GM21423 (cell line): ENCODE measurements at regions not wholly inside any gene's neighbourhood (a gene's known extent, or its start where the extent isn't known, plus 50 kb on each side); places are given as distances from the start of the nearest gene placed in this dataset.

Experiments used
- ATAC-seq: cut with Tn5 transposase; IDR thresholded peaks from one replicate; pipeline ENCODE4 v1.9.1; 2021; ENCODE audit warnings: mild to moderate bottlenecking, moderate library complexity; ENCODE audit not compliant: unreplicated experiment

- ATAC-seq = no peak
Observed at GRCh38 chr4:120528428-120528827, 394.1 kb downstream of the PRDM5 start.

GRCh38 chr4:120526033-120526432, 396.5 kb downstream of the PRDM5 start:
- ATAC-seq = no peak

GRCh38 chr4:120525106-120525505, 397.4 kb downstream of the PRDM5 start:
- ATAC-seq = no peak

GRCh38 chr4:120524237-120524636, 398.3 kb downstream of the PRDM5 start:
- ATAC-seq = no peak

- no peak for ATAC-seq
Observed at GRCh38 chr4:120520761-120521160, 401.8 kb downstream of the PRDM5 start.

GRCh38 chr4:120517966-120518365, 404.6 kb downstream of the PRDM5 start:
- no peak for ATAC-seq

- ATAC-seq = no peak
Observed at GRCh38 chr4:120509719-120510118, 412.8 kb downstream of the PRDM5 start.

- no peak for ATAC-seq
Observed at GRCh38 chr4:120509222-120509621, 413.3 kb downstream of the PRDM5 start.

- no peak for ATAC-seq
Observed at GRCh38 chr4:120508036-120508435, 414.5 kb downstream of the PRDM5 start.

- no peak for ATAC-seq
Observed at GRCh38 chr4:120506536-120506935, 416.0 kb downstream of the PRDM5 start.

- no peak for ATAC-seq
Observed at GRCh38 chr4:120498678-120499077, 423.8 kb downstream of the PRDM5 start.

GRCh38 chr4:120491481-120491880, 424.8 kb upstream of the MAD2L1 start:
- ATAC-seq = no peak

- ATAC-seq = no peak
Observed at GRCh38 chr4:120481756-120482155, 415.1 kb upstream of the MAD2L1 start.

GRCh38 chr4:120472447-120473131, 405.9 kb upstream of the MAD2L1 start:
- no peak for ATAC-seq

- ATAC-seq = no peak
Observed at GRCh38 chr4:120466429-120466828, 399.8 kb upstream of the MAD2L1 start.

GRCh38 chr4:120454788-120455187, 388.1 kb upstream of the MAD2L1 start:
- ATAC-seq = no peak

- ATAC-seq = no peak
Observed at GRCh38 chr4:120452536-120452935, 385.9 kb upstream of the MAD2L1 start.

GRCh38 chr4:120452001-120452400, 385.4 kb upstream of the MAD2L1 start:
- no peak for ATAC-seq

GRCh38 chr4:120447774-120448173, 381.1 kb upstream of the MAD2L1 start:
- ATAC-seq = no peak

- peak; percentile 87 for ATAC-seq
Observed at GRCh38 chr4:120446051-120446567, 379.5 kb upstream of the MAD2L1 start.

GRCh38 chr4:120445186-120445585, 378.5 kb upstream of the MAD2L1 start:
- no peak for ATAC-seq

- no peak for ATAC-seq
Observed at GRCh38 chr4:120443116-120443515, 376.5 kb upstream of the MAD2L1 start.

GRCh38 chr4:120440730-120441129, 374.1 kb upstream of the MAD2L1 start:
- no peak for ATAC-seq
